Loucy (cell line): ENCODE measurements at regions not wholly inside any gene's neighbourhood (a gene's known extent, or its start where the extent isn't known, plus 50 kb on each side); places are given as distances from the start of the nearest gene placed in this dataset.

ENCODE experiments used
- H2AFZ ChIP-seq: fragments of 200-600 bp; sonication (generic); 2 replicates; pipeline ENCODE4 v1.6.0; 2016; ENCODE audit warnings: antibody characterized with exemption, mild to moderate bottlenecking, low read length, moderate library complexity
- H3F3A ChIP-seq: fragments of 200-600 bp; 2 replicates; pipeline ENCODE4 v1.6.0; 2016; ENCODE audit warnings: antibody characterized with exemption, low read depth, mild to moderate bottlenecking
- H3K27me3 ChIP-seq: fragments of 200-600 bp; sonication (generic); 2 replicates; pipeline ENCODE4 v1.6.1; 2014; ENCODE audit warnings: low read length, mild to moderate bottlenecking; ENCODE audit not compliant: insufficient read depth, poor library complexity, severe bottlenecking
- H3K36me3 ChIP-seq: fragments of 200-600 bp; sonication (generic); 2 replicates; pipeline ENCODE4 v1.6.1; 2016; ENCODE audit warnings: low read length; ENCODE audit not compliant: insufficient read depth
- H3K4me1 ChIP-seq: fragments of 200-600 bp; sonication (generic); 2 replicates; pipeline ENCODE4 v1.5.1; 2014; ENCODE audit warnings: low read length, mild to moderate bottlenecking; ENCODE audit not compliant: insufficient read depth, poor library complexity, severe bottlenecking
- H3K4me2 ChIP-seq: fragments of 200-600 bp; sonication (generic); 2 replicates; pipeline ENCODE4 v1.6.0; 2014; ENCODE audit warnings: antibody characterized with exemption, low read length, low read depth, mild to moderate bottlenecking; ENCODE audit not compliant: poor library complexity, severe bottlenecking
- H3K4me3 ChIP-seq: fragments of 200-600 bp; sonication (generic); 2 replicates; pipeline ENCODE4 v1.5.1; 2014; ENCODE audit warnings: low read length, mild to moderate bottlenecking, mixed read lengths; ENCODE audit not compliant: poor library complexity, severe bottlenecking
- H3K79me2 ChIP-seq: fragments of 200-600 bp; sonication (generic); 2 replicates; pipeline ENCODE4 v1.6.1; 2014; ENCODE audit warnings: low read length; ENCODE audit not compliant: insufficient read depth
- H3K9ac ChIP-seq: fragments of 200-600 bp; sonication (generic); 2 replicates; pipeline ENCODE4 v1.6.0; 2014; ENCODE audit warnings: mild to moderate bottlenecking, low read depth, low read length, moderate library complexity; ENCODE audit not compliant: poor library complexity, severe bottlenecking
- H3K9me2 ChIP-seq: fragments of 200-600 bp; sonication (generic); replicated peaks from 2 replicates; pipeline ENCODE4 v1.6.1; 2016; ENCODE audit warnings: low read depth, low read length, mixed read lengths
- H3K9me3 ChIP-seq: fragments of 200-600 bp; sonication (generic); 2 replicates; pipeline ENCODE4 v1.6.1; 2014; ENCODE audit warnings: mild to moderate bottlenecking, antibody characterized with exemption, low read length, low read depth; ENCODE audit not compliant: insufficient read depth
- H4K20me1 ChIP-seq: fragments of 200-600 bp; sonication (generic); 2 replicates; pipeline ENCODE4 v1.6.0; 2014; ENCODE audit warnings: antibody characterized with exemption, low read length, mild to moderate bottlenecking; ENCODE audit not compliant: insufficient read depth, poor library complexity, severe bottlenecking
- CTCF ChIP-seq: fragments of 200-600 bp; sonication (generic); conservative IDR thresholded peaks from 2 replicates; pipeline ENCODE4 v1.5.1; 2014; ENCODE audit warnings: mild to moderate bottlenecking, antibody characterized with exemption, low read length
- EZH2phosphoT487 ChIP-seq: fragments of 200-600 bp; IDR thresholded peaks from 2 replicates; pipeline ENCODE4 v1.6.1; 2018; ENCODE audit warnings: antibody characterized with exemption, mild to moderate bottlenecking, moderate library complexity, borderline replicate concordance

- H3K9me3 ChIP-seq = no peaks in the 10 kb centered on the region
- no peak overlapping the region for H3K9ac ChIP-seq
- no peak for TF ChIP-seq EZH2phosphoT487
- no peak for TF ChIP-seq CTCF
- no peak overlapping the region for H2AFZ ChIP-seq
- no peaks in the 10 kb centered on the region for H3K79me2 ChIP-seq
- no peak overlapping the region for H3K4me2 ChIP-seq
- H3K4me3 ChIP-seq = no peak overlapping the region
- H4K20me1 ChIP-seq = no peaks in the 10 kb centered on the region
- no peaks in the 10 kb centered on the region for H3K9me2 ChIP-seq
- H3K27me3 ChIP-seq = no peaks in the 10 kb centered on the region
- H3F3A ChIP-seq = no peaks in the 10 kb centered on the region
- no peaks in the 10 kb centered on the region for H3K36me3 ChIP-seq
- no peaks in the 10 kb centered on the region for H3K4me1 ChIP-seq
These were observed 667.3 kb downstream of the DTWD2 start for GRCh38 chr5:118321081-118321480.

GRCh38 chr5:118320121-118320520 is 668.2 kb downstream of the DTWD2 start:
- Histone ChIP-seq H3K27me3 (no peaks in the 10 kb centered on the region), H3K9me3 (no peaks in the 10 kb centered on the region), H3F3A (no peaks in the 10 kb centered on the region), H2AFZ (no peak overlapping the region), H3K36me3 (no peaks in the 10 kb centered on the region), H4K20me1 (no peaks in the 10 kb centered on the region), H3K9me2 (no peaks in the 10 kb centered on the region), H3K9ac (no peak overlapping the region), H3K79me2 (no peaks in the 10 kb centered on the region), H3K4me3 (no peak overlapping the region), H3K4me1 (no peaks in the 10 kb centered on the region), H3K4me2 (no peak overlapping the region)
- TF ChIP-seq EZH2phosphoT487 (no peak), CTCF (no peak)

- H3K79me2 ChIP-seq = no peaks in the 10 kb centered on the region
- no peaks in the 10 kb centered on the region for H3F3A ChIP-seq
- H3K9me2 ChIP-seq = no peaks in the 10 kb centered on the region
- no peak overlapping the region for H3K4me3 ChIP-seq
- no peak overlapping the region for H2AFZ ChIP-seq
- TF ChIP-seq CTCF (no peak), EZH2phosphoT487 (no peak)
- no peaks in the 10 kb centered on the region for H4K20me1 ChIP-seq
- no peak overlapping the region for H3K4me2 ChIP-seq
- H3K9ac ChIP-seq = no peak overlapping the region
- H3K27me3 ChIP-seq = no peaks in the 10 kb centered on the region
- H3K36me3 ChIP-seq = no peaks in the 10 kb centered on the region
- no peaks in the 10 kb centered on the region for H3K4me1 ChIP-seq
- no peaks in the 10 kb centered on the region for H3K9me3 ChIP-seq
These were observed 673.4 kb downstream of the DTWD2 start for GRCh38 chr5:118314931-118315330.
